Heart left ventricle (tissue), 16 donors: ENCODE measurements at regions not wholly inside any gene's neighbourhood (a gene's known extent, or its start where the extent isn't known, plus 50 kb on each side); places are given as distances from the start of the nearest gene placed in this dataset.

Experiments used
- ATAC-seq, 4 donors: fragments of 200-7000 bp; cut with Tn5 transposase; one replicate each; pipeline ENCODE4 v1.9.1; 2020 to 2022; ENCODE audit warnings: moderate library complexity in 4 of 4, mild to moderate bottlenecking in 3 of 4, moderate number of reproducible peaks in 1 of 4
- DNase-seq, 5 donors: peaks; one replicate each; pipeline ENCODE4 v3.0.0-alpha.2; 2020
- H3K27ac ChIP-seq, 12 donors: fragments of 200-600 bp; sonication (generic) in 4 of 12; one replicate each; pipeline versions ENCODE4 v1.5.0 to v1.8.0; 2016 to 2022; ENCODE audit warnings: mild to moderate bottlenecking in 2 of 12
- H3K27me3 ChIP-seq, 9 donors: fragments of 200-600 bp; sonication (generic) in 2 of 9; one replicate each; pipeline versions ENCODE4 v1.5.1 to v1.8.0; 2016 to 2022; ENCODE audit warnings: mild to moderate bottlenecking in 3 of 9
- H3K36me3 ChIP-seq, 9 donors: fragments of 200-600 bp; sonication (generic) in 2 of 9; one replicate each; pipeline versions ENCODE4 v1.5.0 to v1.8.0; 2018 to 2022; ENCODE audit warnings: mild to moderate bottlenecking in 2 of 9
- H3K4me1 ChIP-seq, 12 donors: fragments of 200-600 bp; sonication (generic) in 4 of 12; one replicate each; pipeline versions ENCODE4 v1.5.0 to v1.8.0; 2016 to 2022; ENCODE audit warnings: mild to moderate bottlenecking in 3 of 12
- H3K4me3 ChIP-seq, 12 donors: fragments of 200-600 bp; sonication (generic) in 4 of 12; one replicate each; pipeline versions ENCODE4 v1.5.0 to v1.8.0; 2017 to 2022; ENCODE audit warnings: mild to moderate bottlenecking in 9 of 12, moderate library complexity in 4 of 12
- H3K9me3 ChIP-seq, 12 donors: fragments of 200-600 bp; sonication (generic) in 4 of 12; one replicate each; pipeline versions ENCODE4 v1.5.0 to v1.8.0; 2016 to 2022; ENCODE audit warnings: mild to moderate bottlenecking in 1 of 12
- CTCF ChIP-seq, 12 donors: fragments of 200-600 bp; sonication (generic) in 4 of 12; IDR thresholded peaks; one replicate each; pipeline versions ENCODE4 v1.5.0 to v1.8.0; 2018 to 2022; ENCODE audit warnings: antibody characterized with exemption in 12 of 12, mild to moderate bottlenecking in 5 of 12
- POLR2A ChIP-seq, 2 donors: fragments of 450-650 bp; IDR thresholded peaks; one replicate each; pipeline ENCODE4 v1.6.1; 2017; ENCODE audit warnings: antibody characterized with exemption in 2 of 2, mild to moderate bottlenecking in 2 of 2, moderate library complexity in 2 of 2
- WGBS, 4 donors: extraction: QIAGEN DNeasy Blood & Tissue Kit in 2 of 4; methylation state at CpG; one replicate each; pipeline versions ENCODE4 v1.1.5 to v1.1.7; 2013 to 2018; 5-methylcytosine and 5-hydroxymethylcytosine counted together
- intact Hi-C, 10 donors: fragments of 100-400 bp; cut with DNase I; formaldehyde crosslinking; loops; one replicate each; pipeline versions ENCODE4 v1.11.1 to v1.14.2; 2022
- donor health status: ischemic (EF 13 %, LVEDD 7.1; RV severe dilation, severe dysfunction).
- donor health status: healthy with polysubstance abuse.
- donor health status: DM: no; HTN: yes; CAD: no.
- donor health status: DM: no; HTN: no; CAD: no.
- donor health status: ischemic (EF 25% LVEDD 6.9; RV normal size, moderate dysfunction).
- donor health status: ischemic (EF 25% LVEDD 5.7; RV mildly dilated, moderate dysfunction).
- donor health status: healthy.
- donor health status: DM: yes; HTN: yes; CAD: no.
- donor health status: ischemic (EF 35%, LVEDD 5.7; RV mildly dilated, moderate dysfunction).
- donor health status: nonischemic (EF 11% LVEDD 7.7; RV severe dilation, severe dysfunction).
- donor health status: DM: yes; HTN: yes; CAD: no.
- donor health status: PGD.
- donor health status: ischemic (EF 29% LVEDD 5.4; RV normal size, mild dysfunction).
- donor health status: nonischemic (EF 23%, LVEDD 6.1; RV moderate dilation, normal function).

- Histone ChIP-seq H3K4me3 (no peak overlapping the region), H3K4me1 (no peaks in the 10 kb centered on the region), H3K9me3 (peaks cover 0 to 9% (median 0%) of the 10 kb centered on the region in 12 donors), H3K36me3 (no peaks in the 10 kb centered on the region), H3K27ac (no peak overlapping the region), H3K27me3 (no peaks in the 10 kb centered on the region)
- 28 to 44% (median 36%) methylated on average over 1 of the region's 1 CpG for WGBS, 4 donors
- intact Hi-C loops: no loop called here
- TF ChIP-seq CTCF (IDR thresholded peaks at IDR 0.05) (no peak), POLR2A (IDR thresholded peaks at IDR 0.05) (no peak)
- ATAC-seq (no peak), DNase-seq (no peak)
Measured at GRCh38 chr14:48341069-48341468, 665.7 kb upstream of the MDGA2 start.

GRCh38 chr14:48333221-48333920 is 658.0 kb upstream of the MDGA2 start:
- DNase-seq (no peak), ATAC-seq (no peak)
- Histone ChIP-seq H3K27me3 (no peaks in the 10 kb centered on the region), H3K4me1 (no peaks in the 10 kb centered on the region), H3K27ac (no peak overlapping the region), H3K9me3 (peaks cover 0 to 9% (median 0%) of the 10 kb centered on the region in 12 donors), H3K36me3 (no peaks in the 10 kb centered on the region), H3K4me3 (no peak overlapping the region)
- no peak for TF ChIP-seq CTCF (IDR thresholded peaks at IDR 0.05)
- TF ChIP-seq POLR2A (IDR thresholded peaks at IDR 0.05): no peak
- intact Hi-C loops: no loop called here
- WGBS, 4 donors: 45 to 55% (median 49%) methylated on average over 2 of the region's 2 CpGs

GRCh38 chr14:48331421-48331820 is 656.0 kb upstream of the MDGA2 start:
- intact Hi-C loops: no loop called here
- Histone ChIP-seq H3K27ac (no peak overlapping the region), H3K9me3 (peaks cover 0 to 3% (median 0%) of the 10 kb centered on the region in 12 donors), H3K27me3 (no peaks in the 10 kb centered on the region), H3K4me1 (no peaks in the 10 kb centered on the region), H3K4me3 (no peak overlapping the region), H3K36me3 (no peaks in the 10 kb centered on the region)
- WGBS, 4 donors: 83 to 95% (median 87%) methylated on average over 1 of the region's 1 CpG
- TF ChIP-seq CTCF (IDR thresholded peaks at IDR 0.05) (no peak), POLR2A (IDR thresholded peaks at IDR 0.05) (no peak)
- no peak for ATAC-seq
- no peak for DNase-seq

GRCh38 chr14:48325486-48325885 is 650.1 kb upstream of the MDGA2 start:
- WGBS, 4 donors: 59 to 70% (median 70%) methylated on average over 1 of the region's 1 CpG
- Histone ChIP-seq H3K4me1 (no peaks in the 10 kb centered on the region), H3K9me3 (no peaks in the 10 kb centered on the region), H3K27me3 (no peaks in the 10 kb centered on the region), H3K27ac (no peak overlapping the region), H3K36me3 (no peaks in the 10 kb centered on the region), H3K4me3 (no peak overlapping the region)
- TF ChIP-seq CTCF (IDR thresholded peaks at IDR 0.05): no peak
- DNase-seq: no peak
- ATAC-seq: no peak
- intact Hi-C loops: no loop called here
